Loucy (cell line): ENCODE measurements at regions not wholly inside any gene's neighbourhood (a gene's known extent, or its start where the extent isn't known, plus 50 kb on each side); places are given as distances from the start of the nearest gene placed in this dataset.

Source experiments
- H2AFZ ChIP-seq: fragments of 200-600 bp; sonication (generic); 2 replicates; pipeline ENCODE4 v1.6.0; 2016; ENCODE audit warnings: antibody characterized with exemption, mild to moderate bottlenecking, low read length, moderate library complexity
- H3F3A ChIP-seq: fragments of 200-600 bp; 2 replicates; pipeline ENCODE4 v1.6.0; 2016; ENCODE audit warnings: antibody characterized with exemption, low read depth, mild to moderate bottlenecking
- H3K27me3 ChIP-seq: fragments of 200-600 bp; sonication (generic); 2 replicates; pipeline ENCODE4 v1.6.1; 2014; ENCODE audit warnings: low read length, mild to moderate bottlenecking; ENCODE audit not compliant: insufficient read depth, poor library complexity, severe bottlenecking
- H3K36me3 ChIP-seq: fragments of 200-600 bp; sonication (generic); 2 replicates; pipeline ENCODE4 v1.6.1; 2016; ENCODE audit warnings: low read length; ENCODE audit not compliant: insufficient read depth
- H3K4me1 ChIP-seq: fragments of 200-600 bp; sonication (generic); 2 replicates; pipeline ENCODE4 v1.5.1; 2014; ENCODE audit warnings: low read length, mild to moderate bottlenecking; ENCODE audit not compliant: insufficient read depth, poor library complexity, severe bottlenecking
- H3K4me2 ChIP-seq: fragments of 200-600 bp; sonication (generic); 2 replicates; pipeline ENCODE4 v1.6.0; 2014; ENCODE audit warnings: antibody characterized with exemption, low read length, low read depth, mild to moderate bottlenecking; ENCODE audit not compliant: poor library complexity, severe bottlenecking
- H3K4me3 ChIP-seq: fragments of 200-600 bp; sonication (generic); 2 replicates; pipeline ENCODE4 v1.5.1; 2014; ENCODE audit warnings: low read length, mild to moderate bottlenecking, mixed read lengths; ENCODE audit not compliant: poor library complexity, severe bottlenecking
- H3K79me2 ChIP-seq: fragments of 200-600 bp; sonication (generic); 2 replicates; pipeline ENCODE4 v1.6.1; 2014; ENCODE audit warnings: low read length; ENCODE audit not compliant: insufficient read depth
- H3K9ac ChIP-seq: fragments of 200-600 bp; sonication (generic); 2 replicates; pipeline ENCODE4 v1.6.0; 2014; ENCODE audit warnings: mild to moderate bottlenecking, low read depth, low read length, moderate library complexity; ENCODE audit not compliant: poor library complexity, severe bottlenecking
- H3K9me2 ChIP-seq: fragments of 200-600 bp; sonication (generic); replicated peaks from 2 replicates; pipeline ENCODE4 v1.6.1; 2016; ENCODE audit warnings: low read depth, low read length, mixed read lengths
- H3K9me3 ChIP-seq: fragments of 200-600 bp; sonication (generic); 2 replicates; pipeline ENCODE4 v1.6.1; 2014; ENCODE audit warnings: mild to moderate bottlenecking, antibody characterized with exemption, low read length, low read depth; ENCODE audit not compliant: insufficient read depth
- H4K20me1 ChIP-seq: fragments of 200-600 bp; sonication (generic); 2 replicates; pipeline ENCODE4 v1.6.0; 2014; ENCODE audit warnings: antibody characterized with exemption, low read length, mild to moderate bottlenecking; ENCODE audit not compliant: insufficient read depth, poor library complexity, severe bottlenecking
- CTCF ChIP-seq: fragments of 200-600 bp; sonication (generic); conservative IDR thresholded peaks from 2 replicates; pipeline ENCODE4 v1.5.1; 2014; ENCODE audit warnings: mild to moderate bottlenecking, antibody characterized with exemption, low read length
- EZH2phosphoT487 ChIP-seq: fragments of 200-600 bp; IDR thresholded peaks from 2 replicates; pipeline ENCODE4 v1.6.1; 2018; ENCODE audit warnings: antibody characterized with exemption, mild to moderate bottlenecking, moderate library complexity, borderline replicate concordance

- no peaks in the 10 kb centered on the region for H3K79me2 ChIP-seq
- no peaks in the 10 kb centered on the region for H3F3A ChIP-seq
- TF ChIP-seq EZH2phosphoT487 (no peak), CTCF (no peak)
- H3K4me3 ChIP-seq = no peak overlapping the region
- no peaks in the 10 kb centered on the region for H3K4me1 ChIP-seq
- H3K9me3 ChIP-seq = no peaks in the 10 kb centered on the region
- H3K9ac ChIP-seq = no peak overlapping the region
- H4K20me1 ChIP-seq = no peaks in the 10 kb centered on the region
- peak overlapping the region; percentile 65; the same call in 1 of the 2 replicates for H2AFZ ChIP-seq
- no peaks in the 10 kb centered on the region for H3K27me3 ChIP-seq
- no peaks in the 10 kb centered on the region for H3K36me3 ChIP-seq
- no peaks in the 10 kb centered on the region for H3K9me2 ChIP-seq
- H3K4me2 ChIP-seq = no peak overlapping the region
Observed at GRCh38 chr4:11719879-11720278, 291.2 kb upstream of the HS3ST1 start.

- Histone ChIP-seq H3K4me2 (no peak overlapping the region), H3K9ac (no peak overlapping the region), H3K79me2 (no peaks in the 10 kb centered on the region), H3K9me3 (no peaks in the 10 kb centered on the region), H2AFZ (no peak overlapping the region), H3K4me3 (no peak overlapping the region), H3K27me3 (no peaks in the 10 kb centered on the region), H3K36me3 (no peaks in the 10 kb centered on the region), H3F3A (no peaks in the 10 kb centered on the region), H3K4me1 (no peaks in the 10 kb centered on the region), H4K20me1 (no peaks in the 10 kb centered on the region), H3K9me2 (no peaks in the 10 kb centered on the region)
- no peak for TF ChIP-seq EZH2phosphoT487
Observed at GRCh38 chr4:11715753-11716521, 287.2 kb upstream of the HS3ST1 start.

GRCh38 chr4:11710453-11711093 is 281.9 kb upstream of the HS3ST1 start:
- no peaks in the 10 kb centered on the region for H3K4me1 ChIP-seq
- H3K4me2 ChIP-seq = no peak overlapping the region
- H3K4me3 ChIP-seq = no peak overlapping the region
- no peaks in the 10 kb centered on the region for H3F3A ChIP-seq
- H3K36me3 ChIP-seq = no peaks in the 10 kb centered on the region
- H3K9me2 ChIP-seq = no peaks in the 10 kb centered on the region
- no peaks in the 10 kb centered on the region for H4K20me1 ChIP-seq
- H3K79me2 ChIP-seq = no peaks in the 10 kb centered on the region
- TF ChIP-seq CTCF (no peak), EZH2phosphoT487 (no peak)
- H3K9me3 ChIP-seq = no peaks in the 10 kb centered on the region
- no peak overlapping the region for H3K9ac ChIP-seq
- no peaks in the 10 kb centered on the region for H3K27me3 ChIP-seq
- H2AFZ ChIP-seq = no peak overlapping the region
